Amygdala (tissue), 56 donors: ENCODE measurements at regions not wholly inside any gene's neighbourhood (a gene's known extent, or its start where the extent isn't known, plus 50 kb on each side); places are given as distances from the start of the nearest gene placed in this dataset.
"Not testable (repeated sequence)": the region's sequence is repeated elsewhere in the genome, so short reads cannot be mapped to it uniquely, and the experiment has no call there.

Experiments used
- DNase-seq, 56 donors: peaks; one replicate each; lab custom pipeline; 2025; lab: John Stamatoyannopoulos, UW

GRCh38 chr2:107530046-107530445 lies 296.6 kb upstream of the RGPD4 start:
- no peak for DNase-seq

DNA sequence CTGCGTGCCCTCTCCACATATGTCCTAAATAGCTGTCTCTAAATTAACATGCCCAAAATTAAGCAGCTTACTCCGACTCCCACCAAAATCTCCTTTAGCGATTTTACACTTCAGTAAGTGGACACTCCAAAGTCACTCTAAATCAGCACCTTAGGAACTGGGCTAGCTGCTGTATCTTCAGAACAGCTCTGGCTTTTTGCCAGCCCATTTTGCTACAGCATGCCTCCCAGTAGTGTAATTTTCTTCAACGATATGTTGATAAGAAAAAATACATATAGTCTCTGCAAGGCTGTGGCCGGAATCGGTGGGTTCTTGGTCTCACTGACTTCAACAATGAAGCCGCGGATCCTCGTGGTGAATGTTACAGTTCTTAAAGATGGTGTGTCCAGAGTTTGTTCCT lies 291.8 kb upstream of the RGPD4 start:
- no peak for DNase-seq

DNA sequence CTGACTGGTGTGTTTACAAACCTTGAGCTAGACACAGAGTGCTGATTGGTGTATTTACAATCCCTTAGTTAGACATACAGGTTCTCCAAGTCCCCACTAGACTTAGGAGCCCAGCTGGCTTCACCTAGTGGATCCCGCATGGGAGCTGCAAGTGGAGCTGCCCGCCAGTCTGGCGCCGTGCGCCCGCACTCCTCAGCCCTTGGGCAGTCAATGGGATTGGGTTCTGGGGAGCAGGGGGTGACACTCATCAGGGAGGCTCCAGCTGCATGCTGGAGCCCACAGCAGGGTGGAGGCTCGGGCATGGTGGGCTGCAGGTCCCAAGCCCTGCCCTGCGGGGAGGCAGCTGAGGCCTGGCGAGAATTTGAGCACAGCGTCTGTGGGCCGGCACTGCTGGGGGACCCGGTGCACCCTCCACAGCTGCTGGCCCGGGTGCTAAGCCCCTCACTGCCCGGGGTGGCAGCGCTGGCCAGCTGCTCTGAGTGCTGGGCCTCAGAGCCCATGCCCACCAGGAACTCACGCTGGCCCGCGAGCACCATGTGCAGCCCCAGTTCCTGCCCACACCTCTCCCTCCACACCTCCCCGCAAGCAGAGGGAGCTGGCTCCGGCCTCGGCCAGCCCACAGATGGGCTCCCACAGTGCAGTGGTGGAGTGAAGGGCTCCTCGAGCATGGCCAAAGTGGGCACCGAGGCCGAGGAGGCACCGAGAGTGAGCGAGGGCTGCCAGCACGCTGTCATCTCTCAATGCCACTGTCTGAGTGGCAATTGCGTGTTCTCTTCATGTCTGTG lies 290.6 kb upstream of the RGPD4 start:
- DNase-seq, result not testable (repeated sequence)

DNA sequence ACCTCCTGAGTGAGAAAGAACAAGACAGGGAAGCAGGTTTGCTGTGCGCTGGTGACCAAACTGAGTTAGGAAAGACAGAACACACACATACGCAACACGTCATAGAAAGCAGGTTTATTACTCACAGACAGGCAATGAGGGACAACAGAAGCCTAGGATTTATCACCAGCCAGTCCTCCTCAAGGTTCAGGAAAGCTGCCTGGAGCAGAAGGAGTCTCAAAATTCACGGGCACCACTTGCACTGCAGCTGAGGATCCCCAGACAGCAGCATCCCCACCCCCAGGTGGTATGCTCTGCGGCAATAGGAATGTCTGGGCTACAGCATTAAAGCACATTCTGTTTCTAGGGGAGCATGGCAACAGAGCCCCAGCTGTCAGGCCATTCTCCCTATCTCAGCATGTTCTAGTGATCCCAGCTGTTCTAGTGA lies 284.4 kb upstream of the RGPD4 start:
- DNase-seq, result peak in 11 of 56 donors; percentile 3 to 42 (median 19)

DNA sequence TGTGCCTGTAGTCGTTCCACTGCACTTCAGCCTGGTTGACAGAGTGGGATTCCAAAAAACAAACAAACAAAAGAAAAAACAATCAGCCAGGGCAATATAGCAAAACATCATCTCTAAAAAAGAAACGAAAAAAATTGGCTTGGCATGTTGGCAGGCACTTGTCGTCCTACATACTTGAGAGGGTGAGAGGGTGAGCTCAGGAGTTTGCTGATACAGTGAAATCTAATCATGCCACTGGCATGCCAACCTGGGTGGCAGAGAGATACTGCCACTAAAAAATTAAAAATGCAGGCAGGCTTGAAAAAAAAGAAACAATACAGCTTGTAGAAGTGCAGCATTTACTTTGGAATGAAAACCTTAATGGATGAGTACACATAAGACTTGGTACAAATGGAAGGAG lies 282.9 kb upstream of the RGPD4 start:
- DNase-seq, result no peak

DNA sequence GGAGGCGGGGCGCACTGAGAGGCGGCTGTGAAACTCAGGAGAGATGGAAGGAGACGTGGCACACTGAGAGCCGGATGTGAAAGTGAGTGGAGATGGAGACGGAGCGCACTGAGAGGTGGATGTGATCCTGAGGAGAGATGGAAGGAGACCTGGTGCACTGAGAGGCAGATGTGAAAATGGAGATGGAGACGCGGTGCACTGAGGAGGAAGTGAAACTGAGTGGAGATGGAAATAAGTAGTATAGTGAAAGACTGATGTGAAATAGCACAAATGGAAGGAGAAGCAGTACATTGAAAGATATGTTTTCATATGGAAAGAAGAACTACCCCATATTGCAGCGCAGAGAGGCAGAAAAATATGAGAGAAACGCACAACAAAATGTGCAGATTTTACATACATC lies 281.6 kb upstream of the RGPD4 start:
- no peak for DNase-seq

DNA sequence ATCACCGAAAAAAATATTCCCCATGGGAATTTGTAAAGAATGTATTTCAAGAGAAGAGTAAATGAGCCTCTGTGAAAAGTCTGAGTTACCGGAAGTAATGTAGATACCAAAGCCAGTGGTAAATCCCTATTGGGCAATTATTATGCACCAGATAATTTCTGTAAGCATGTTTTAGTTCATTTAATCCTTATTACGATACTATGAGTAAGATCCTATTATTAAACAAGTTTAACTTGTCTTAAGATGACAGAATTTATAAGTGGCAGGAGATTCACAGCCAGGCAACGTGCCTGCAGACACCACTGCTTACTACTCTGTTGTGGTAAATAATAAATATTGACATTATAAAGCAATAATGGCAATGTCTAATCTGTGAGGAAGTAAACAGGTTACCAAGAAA lies 280.8 kb upstream of the RGPD4 start:
- DNase-seq, result no peak

- DNase-seq, result no peak
These were observed 278.5 kb upstream of the RGPD4 start for GRCh38 chr2:107548216-107548615.

DNA sequence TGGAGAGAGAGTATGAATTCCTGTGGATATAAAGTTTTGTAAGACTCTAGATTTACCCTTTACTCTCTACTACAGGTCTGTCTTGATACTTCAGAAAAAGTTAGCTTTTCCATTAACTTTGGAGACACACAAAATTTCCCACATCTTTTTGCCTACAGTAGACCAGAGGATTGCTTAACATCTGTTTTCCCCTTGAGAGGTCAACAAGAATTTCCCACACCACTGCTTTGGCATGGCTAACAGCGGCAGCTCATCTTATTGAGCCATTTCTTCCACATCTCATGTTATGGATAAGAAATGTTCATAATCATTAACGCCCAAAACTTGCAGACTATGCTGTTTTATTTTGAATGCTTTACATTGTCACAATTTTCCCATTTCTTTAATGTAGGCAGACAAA lies 273.6 kb upstream of the RGPD4 start:
- DNase-seq, result no peak

GRCh38 chr2:107553539-107553938 lies 273.2 kb upstream of the RGPD4 start:
- peak in 1 of 56 donors; percentile 4 for DNase-seq

DNA sequence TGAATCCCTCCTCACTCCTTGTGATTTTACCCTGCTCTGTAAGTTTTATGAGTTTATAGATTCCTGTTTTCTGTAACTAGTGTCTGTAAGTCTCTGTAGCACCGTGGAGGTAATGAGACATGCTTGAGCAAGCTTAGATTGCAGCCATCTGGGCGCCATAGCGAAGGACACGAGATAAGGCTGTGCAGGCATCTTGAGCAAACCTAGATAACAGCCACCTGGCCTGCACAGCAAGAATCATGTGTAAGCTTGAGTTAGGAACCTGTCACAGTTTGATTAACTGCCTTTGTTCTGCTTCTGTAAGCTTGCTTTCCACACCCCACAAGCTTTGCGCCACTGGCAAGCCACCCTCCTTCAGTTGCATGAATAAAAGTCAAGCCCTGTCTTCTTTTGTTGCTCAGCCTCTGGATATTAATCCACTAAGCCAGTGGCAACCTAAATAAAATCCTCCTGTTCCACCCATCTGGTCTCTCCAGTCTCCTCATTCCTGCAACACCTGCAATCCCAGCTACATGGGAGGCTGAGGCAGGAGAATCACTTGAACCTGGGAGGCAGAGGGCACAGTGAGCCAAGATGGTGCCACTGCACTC lies 270.6 kb upstream of the RGPD4 start:
- DNase-seq, result no peak

GRCh38 chr2:107558295-107558694 lies 268.4 kb upstream of the RGPD4 start:
- no peak for DNase-seq

DNA sequence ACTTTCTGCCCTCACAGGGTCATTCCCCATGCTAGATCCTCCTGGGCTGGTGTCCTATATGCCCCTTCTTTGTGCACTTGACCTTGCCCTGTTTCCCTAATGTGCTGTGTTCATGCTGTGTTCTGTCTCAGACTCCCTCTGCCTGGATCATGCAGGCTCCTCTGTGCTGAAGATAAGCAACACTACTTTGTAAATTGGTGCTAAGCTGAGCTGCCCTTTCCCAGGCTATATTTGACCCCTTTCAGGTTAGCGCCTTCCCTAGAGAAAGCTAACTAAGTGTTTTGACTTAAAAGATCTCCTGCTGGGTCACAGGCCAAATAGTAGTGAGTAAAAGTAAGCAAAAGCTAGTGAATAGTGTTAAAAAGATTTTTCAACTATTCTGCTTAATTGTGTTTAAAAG lies 257.2 kb upstream of the RGPD4 start:
- no peak for DNase-seq

GRCh38 chr2:107570876-107571275 lies 255.8 kb upstream of the RGPD4 start:
- no peak for DNase-seq

DNA sequence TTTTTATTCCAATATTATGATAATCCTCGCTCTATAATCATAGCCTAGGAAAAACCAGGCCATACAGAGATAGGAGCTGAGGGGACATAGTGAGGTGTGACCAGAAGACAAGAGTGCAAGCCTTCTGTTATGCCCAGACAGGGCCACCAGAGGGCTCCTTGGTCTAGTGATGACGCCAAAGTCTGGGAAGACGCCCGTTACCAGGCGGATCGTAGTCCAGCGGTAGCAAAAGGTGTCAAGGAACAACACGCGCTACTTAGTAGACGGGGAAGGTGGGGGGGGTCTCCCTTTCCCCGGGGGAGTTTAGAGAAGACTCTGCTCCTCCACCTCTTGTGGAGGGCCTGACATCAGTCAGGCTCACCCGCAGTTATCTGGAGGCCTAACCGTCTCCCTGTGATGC lies 253.8 kb upstream of the RGPD4 start:
- peak in 1 of 56 donors; percentile 12 for DNase-seq

GRCh38 chr2:107576991-107577390 lies 249.7 kb upstream of the RGPD4 start:
- DNase-seq, result no peak

DNA sequence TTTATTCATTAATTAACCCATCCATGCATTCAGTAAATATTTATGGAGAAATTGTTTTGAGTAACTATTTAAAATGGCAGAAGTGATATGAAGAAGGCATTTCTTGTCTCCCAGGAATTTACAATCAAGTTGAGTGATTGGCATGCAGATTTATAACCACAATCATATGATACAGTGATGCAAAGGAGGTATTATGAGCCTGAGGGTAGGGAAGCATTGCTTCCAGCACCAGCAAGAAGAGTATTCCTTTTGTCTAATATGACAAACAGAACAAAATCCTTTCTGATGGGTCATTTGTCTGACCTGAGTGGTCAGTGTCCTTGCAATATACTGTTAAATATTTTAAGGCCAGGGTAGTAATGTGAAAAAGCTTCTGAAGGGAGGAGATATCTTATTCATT lies 244.2 kb upstream of the RGPD4 start:
- DNase-seq, result no peak

DNA sequence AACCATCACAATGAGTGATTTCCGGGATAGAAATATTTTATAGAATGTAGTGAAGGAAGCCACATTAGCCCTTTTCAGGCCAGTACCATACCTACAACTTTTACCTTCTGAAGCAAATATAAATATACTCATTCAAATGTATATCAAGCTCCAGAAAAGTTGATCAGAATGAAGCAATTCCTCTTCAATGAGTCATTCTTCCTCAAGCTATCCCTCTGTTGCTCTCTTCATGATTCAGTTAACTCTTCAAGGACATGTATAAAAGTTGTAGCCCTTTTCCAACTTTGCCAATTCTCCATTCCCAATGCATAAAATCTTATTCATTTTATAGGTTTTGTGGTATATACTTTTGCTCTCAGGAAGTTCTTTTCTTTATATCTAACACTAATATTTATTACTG lies 242.1 kb upstream of the RGPD4 start:
- DNase-seq, result no peak

DNA sequence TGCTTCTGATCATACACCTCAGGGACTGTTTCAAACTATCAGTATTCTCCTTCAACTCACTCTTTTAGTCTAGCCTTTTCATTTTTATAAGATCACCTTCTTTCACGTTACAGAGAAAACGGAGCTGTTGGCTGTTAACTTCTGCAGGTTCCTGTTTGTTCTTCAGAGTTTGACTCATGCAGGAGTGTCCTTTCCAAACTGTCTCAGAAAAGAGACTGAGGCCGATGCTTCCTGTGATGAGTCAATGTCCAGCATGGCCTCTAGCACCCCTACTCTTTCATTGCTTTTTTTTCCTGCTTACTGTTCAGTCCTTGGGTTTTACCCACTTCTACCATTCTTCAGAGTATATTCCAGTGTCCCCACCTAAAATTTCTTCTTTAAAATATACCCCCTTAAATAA lies 240.8 kb upstream of the RGPD4 start:
- no peak for DNase-seq

DNA sequence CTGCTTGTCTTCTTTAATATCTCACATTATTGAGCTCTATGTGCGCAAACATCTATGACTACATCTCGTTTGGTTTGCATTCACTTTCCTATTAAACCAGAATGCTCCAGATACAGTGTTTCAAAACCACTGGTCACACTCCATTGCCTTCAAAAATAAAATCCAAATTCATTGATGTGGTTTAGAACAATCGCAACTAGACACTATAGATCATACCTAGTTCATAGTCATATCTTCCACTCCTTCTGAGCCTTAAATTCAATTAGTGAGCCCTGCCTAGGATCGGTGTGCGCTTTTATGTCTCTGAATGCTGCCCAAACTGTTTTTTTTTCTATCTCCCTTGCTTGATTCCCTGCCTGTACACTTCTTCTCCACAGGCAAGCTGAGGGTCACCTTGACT lies 238.5 kb upstream of the RGPD4 start:
- DNase-seq, result no peak

GRCh38 chr2:107589079-107589491 lies 237.6 kb upstream of the RGPD4 start:
- DNase-seq, result no peak

DNA sequence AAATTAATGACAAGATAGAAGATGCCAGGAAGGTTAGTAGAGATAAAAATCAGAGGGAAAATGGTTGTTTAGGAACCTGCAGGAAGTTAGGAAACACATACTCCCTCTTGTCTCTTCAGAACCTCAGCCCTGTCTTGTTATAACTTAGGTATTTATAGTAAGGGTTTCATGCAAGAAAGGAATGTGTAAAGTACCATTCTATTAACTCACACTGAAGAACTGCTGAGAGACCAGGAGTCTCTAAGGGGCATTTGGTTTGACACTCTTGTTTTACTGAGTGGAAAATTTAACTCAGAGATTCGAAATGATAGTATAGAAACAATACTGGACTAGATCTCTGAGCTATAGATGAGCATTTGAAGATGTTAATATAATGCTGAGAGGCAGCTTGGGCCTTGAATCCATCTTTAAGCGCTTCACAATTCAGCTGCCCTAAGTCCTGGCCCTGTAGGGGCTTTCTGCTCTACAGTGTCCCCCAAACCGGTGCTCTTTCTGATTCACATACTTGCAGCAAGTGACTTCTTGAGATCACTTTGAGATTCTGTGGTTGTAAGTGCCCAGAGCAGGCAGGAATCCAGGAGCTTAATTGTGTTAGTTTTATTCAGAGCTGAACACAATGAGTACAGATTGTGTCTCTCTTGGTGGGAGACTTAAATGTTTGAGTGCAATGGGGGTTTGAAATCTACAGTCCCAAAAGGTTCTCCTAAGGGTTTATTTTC lies 235.0 kb upstream of the RGPD4 start:
- no peak for DNase-seq
